GM23248 (cell line): ENCODE measurements at regions not wholly inside any gene's neighbourhood (a gene's known extent, or its start where the extent isn't known, plus 50 kb on each side); places are given as distances from the start of the nearest gene placed in this dataset.

Source experiments
- DNase-seq: peaks from one replicate; pipeline ENCODE4 v3.0.0-alpha.2; 2015
- H2AFZ ChIP-seq: fragments of 200-600 bp; sonication (generic); 2 replicates; pipeline ENCODE4 v1.6.1; 2016; ENCODE audit warnings: antibody characterized with exemption
- H3F3A ChIP-seq: fragments of 200-600 bp; sonication (generic); 2 replicates; pipeline ENCODE4 v1.6.1; 2016; ENCODE audit warnings: mild to moderate bottlenecking, antibody characterized with exemption, mixed run types; ENCODE audit not compliant: insufficient read depth
- H3K27ac ChIP-seq: fragments of 200-600 bp; sonication (generic); 2 replicates; pipeline ENCODE4 v1.5.1; 2016; ENCODE audit warnings: mild to moderate bottlenecking
- H3K27me3 ChIP-seq: fragments of 200-600 bp; sonication (generic); replicated peaks from 2 replicates; pipeline ENCODE4 v1.6.1; 2016; ENCODE audit warnings: mild to moderate bottlenecking; ENCODE audit not compliant: insufficient read depth
- H3K36me3 ChIP-seq: fragments of 200-600 bp; sonication (generic); 2 replicates; pipeline ENCODE4 v1.6.1; 2016; ENCODE audit warnings: low read depth, mild to moderate bottlenecking
- H3K4me1 ChIP-seq: fragments of 200-600 bp; sonication (generic); 2 replicates; pipeline ENCODE4 v1.6.1; 2016; ENCODE audit warnings: mild to moderate bottlenecking; ENCODE audit not compliant: insufficient read depth
- H3K4me2 ChIP-seq: fragments of 200-600 bp; sonication (generic); one replicate; pipeline ENCODE4 v1.6.1; 2016; ENCODE audit warnings: mild to moderate bottlenecking; ENCODE audit not compliant: unreplicated experiment
- H3K4me3 ChIP-seq: fragments of 200-600 bp; sonication (generic); 2 replicates; pipeline ENCODE4 v1.5.1; 2016; ENCODE audit warnings: mild to moderate bottlenecking
- H3K79me2 ChIP-seq: fragments of 200-600 bp; sonication (generic); 2 replicates; pipeline ENCODE4 v1.6.1; 2016; ENCODE audit warnings: mild to moderate bottlenecking; ENCODE audit not compliant: insufficient read depth
- H3K9ac ChIP-seq: fragments of 200-600 bp; sonication (generic); 2 replicates; pipeline ENCODE4 v1.6.1; 2016; ENCODE audit warnings: mild to moderate bottlenecking
- H3K9me2 ChIP-seq: fragments of 200-600 bp; sonication (generic); 2 replicates; pipeline ENCODE4 v1.6.1; 2016; ENCODE audit warnings: mixed run types, mild to moderate bottlenecking, moderate library complexity; ENCODE audit not compliant: insufficient read depth
- H3K9me3 ChIP-seq: fragments of 200-600 bp; sonication (generic); one replicate; pipeline ENCODE4 v1.6.1; 2017; ENCODE audit warnings: low read depth
- H4K20me1 ChIP-seq: fragments of 200-600 bp; sonication (generic); 2 replicates; pipeline ENCODE4 v1.6.0; 2016; ENCODE audit not compliant: insufficient read depth
- EZH2 ChIP-seq: fragments of 200-600 bp; sonication (generic); IDR thresholded peaks from 2 replicates; pipeline ENCODE4 v1.6.1; 2018; ENCODE audit warnings: antibody characterized with exemption, mild to moderate bottlenecking; ENCODE audit not compliant: insufficient read depth, poor library complexity, severe bottlenecking
- EZH2phosphoT487 ChIP-seq: fragments of 200-600 bp; sonication (generic); IDR thresholded peaks from 2 replicates; pipeline ENCODE4 v1.6.1; 2018; ENCODE audit warnings: antibody characterized with exemption, moderate library complexity, mild to moderate bottlenecking, low read depth; ENCODE audit not compliant: insufficient read depth
- WGBS, 2 experiments: methylation state at CpG; one replicate each; pipeline ENCODE4 v1.1.6; 2015 to 2017; ENCODE audit warnings: low lambda C conversion rate in 2 of 2, low coverage in 1 of 2; ENCODE audit errors: missing lambda C conversion rate in 2 of 2; 5-methylcytosine and 5-hydroxymethylcytosine counted together
- in situ Hi-C: fragments of 300-500 bp; cut with MboI; formaldehyde crosslinking; loops from 2 replicates; pipeline ENCODE4 v1.15.0; 2020

GRCh38 chr6:118382126-118382525, 166.0 kb upstream of the PLN start:
- Histone ChIP-seq H3K9ac (no peak overlapping the region), H3K9me3 (no peaks in the 10 kb centered on the region), H3F3A (peaks cover 4% of the 10 kb centered on the region; the same call in 1 of the 2 replicates), H3K4me2 (no peak overlapping the region), H2AFZ (no peak overlapping the region), H3K4me3 (no peak overlapping the region), H3K27me3 (no peaks in the 10 kb centered on the region), H3K79me2 (no peaks in the 10 kb centered on the region), H3K27ac (no peak overlapping the region), H3K9me2 (no peaks in the 10 kb centered on the region), H3K36me3 (no peaks in the 10 kb centered on the region), H3K4me1 (no peaks in the 10 kb centered on the region), H4K20me1 (no peaks in the 10 kb centered on the region)
- no peak for DNase-seq
- in situ Hi-C loops, result no loop called here
- no peak for TF ChIP-seq EZH2
- TF ChIP-seq EZH2phosphoT487, result no peak
- WGBS, 2 experiments, result 86 to 88% methylated on average over 3 of the region's 3 CpGs

GRCh38 chr6:118383924-118384323, 164.2 kb upstream of the PLN start:
- in situ Hi-C loops, result no loop called here
- H3K9me3 ChIP-seq, result no peaks in the 10 kb centered on the region
- peaks cover 16% of the 10 kb centered on the region for H3K4me1 ChIP-seq
- no peak overlapping the region for H3K4me3 ChIP-seq
- H3K27ac ChIP-seq, result no peak overlapping the region
- peaks cover 17% of the 10 kb centered on the region; the same call in 1 of the 2 replicates for H3F3A ChIP-seq
- H3K36me3 ChIP-seq, result no peaks in the 10 kb centered on the region
- WGBS, 2 experiments, result 91 to 95% methylated on average over 1 of the region's 1 CpG
- DNase-seq, result peak; percentile 21
- H3K79me2 ChIP-seq, result no peaks in the 10 kb centered on the region
- no peak for TF ChIP-seq EZH2phosphoT487
- no peak for TF ChIP-seq EZH2
- no peak overlapping the region for H3K4me2 ChIP-seq
- H3K9me2 ChIP-seq, result no peaks in the 10 kb centered on the region
- H3K9ac ChIP-seq, result no peak overlapping the region
- no peaks in the 10 kb centered on the region for H3K27me3 ChIP-seq
- H4K20me1 ChIP-seq, result no peaks in the 10 kb centered on the region
- no peak overlapping the region for H2AFZ ChIP-seq

GRCh38 chr6:118386975-118387374, 161.1 kb upstream of the PLN start:
- no peaks in the 10 kb centered on the region for H3K79me2 ChIP-seq
- H3K27me3 ChIP-seq, result no peaks in the 10 kb centered on the region
- no peak for DNase-seq
- no peaks in the 10 kb centered on the region for H3K9me2 ChIP-seq
- no peak overlapping the region for H3K9ac ChIP-seq
- peaks cover 19% of the 10 kb centered on the region for H3K4me1 ChIP-seq
- TF ChIP-seq EZH2 (no peak), EZH2phosphoT487 (no peak)
- no peak overlapping the region for H3K4me3 ChIP-seq
- WGBS, 2 experiments, result 92 to 100% methylated on average over 1 of the region's 1 CpG
- no peaks in the 10 kb centered on the region for H3K9me3 ChIP-seq
- H4K20me1 ChIP-seq, result no peaks in the 10 kb centered on the region
- no peak overlapping the region for H3K4me2 ChIP-seq
- H3K27ac ChIP-seq, result no peak overlapping the region
- H3K36me3 ChIP-seq, result no peaks in the 10 kb centered on the region
- peaks cover 17% of the 10 kb centered on the region; the same call in 1 of the 2 replicates for H3F3A ChIP-seq
- in situ Hi-C loops, result no loop called here
- no peak overlapping the region for H2AFZ ChIP-seq

- in situ Hi-C loops, result no loop called here
- no peaks in the 10 kb centered on the region for H3K79me2 ChIP-seq
Measured at GRCh38 chr6:118387921-118388701, 160.0 kb upstream of the PLN start.

More at GRCh38 chr6:118387921-118388701, 160.0 kb upstream of the PLN start:
- Histone ChIP-seq H4K20me1 (no peaks in the 10 kb centered on the region), H3K27ac (peak overlapping the region; percentile 54), H3K36me3 (no peaks in the 10 kb centered on the region), H3K4me2 (peak overlapping the region; percentile 62), H3K9me3 (no peaks in the 10 kb centered on the region), H3K9me2 (no peaks in the 10 kb centered on the region), H3F3A (peaks cover 17% of the 10 kb centered on the region; the same call in 1 of the 2 replicates), H3K4me1 (peaks cover 19% of the 10 kb centered on the region), H3K9ac (no peak overlapping the region), H3K27me3 (no peaks in the 10 kb centered on the region), H3K4me3 (peak overlapping the region; percentile 26; the same call in 1 of the 2 replicates), H2AFZ (no peak overlapping the region)
- TF ChIP-seq EZH2, result no peak
- TF ChIP-seq EZH2phosphoT487, result peak; percentile 97
- DNase-seq, result peak; percentile 86
- 11 to 15% methylated on average over 7 of the region's 7 CpGs for WGBS, 2 experiments
